HEK293 (cell line): ENCODE measurements at regions not wholly inside any gene's neighbourhood (a gene's known extent, or its start where the extent isn't known, plus 50 kb on each side); places are given as distances from the start of the nearest gene placed in this dataset.

ENCODE experiments used
- CTCF ChIA-PET: fragments of 350-600 bp; formaldehyde crosslinking; extraction: SDS; loops from one replicate; lab custom pipeline; 2021; ENCODE audit warnings: antibody characterized with exemption; lab: Yijun Ruan, JAX
- POLR2A ChIA-PET: fragments of 300-600 bp; formaldehyde crosslinking; extraction: SDS; loops from one replicate; lab custom pipeline; 2020; ENCODE audit warnings: antibody characterized with exemption, inconsistent platforms; lab: Yijun Ruan, JAX
- H3K27ac ChIP-seq: fragments of 200-500 bp; sonication (Bioruptor generic); 2 replicates; pipeline ENCODE4 v1.5.1; 2014; ENCODE audit warnings: low read depth, low read length, control low read depth, inconsistent platforms; ENCODE audit errors: extremely low read depth
- H3K36me3 ChIP-seq, 2 experiments: fragments of 200-500 bp in 1 of 2; sonication (Bioruptor generic) in 1 of 2; 1 replicate in 1 of 2; 2 replicates in 1 of 2; pipeline ENCODE4 v1.5.1; 2014 to 2017; ENCODE audit warnings: inconsistent platforms in 2 of 2, low read length in 2 of 2; ENCODE audit not compliant: control insufficient read depth in 2 of 2, insufficient read depth in 1 of 2
- H3K4me1 ChIP-seq: fragments of 200-500 bp; sonication (Bioruptor generic); 2 replicates; pipeline ENCODE4 v1.5.1; 2014; ENCODE audit warnings: mild to moderate bottlenecking, low read length, inconsistent platforms; ENCODE audit not compliant: control insufficient read depth, insufficient read depth
- H3K4me3 ChIP-seq: 2 replicates; pipeline ENCODE4 v1.5.1; 2011; ENCODE audit warnings: low read depth, mild to moderate bottlenecking, control low read depth, low read length, moderate library complexity
- H3K9me3 ChIP-seq: fragments of 200-500 bp; sonication (Bioruptor generic); 2 replicates; pipeline ENCODE4 v1.5.1; 2014; ENCODE audit warnings: low read depth, low read length, inconsistent platforms; ENCODE audit not compliant: control insufficient read depth, insufficient read depth
- SP2 ChIP-seq: fragments of 450-650 bp; formaldehyde crosslinking; IDR thresholded peaks from 2 replicates; pipeline ENCODE4 v1.5.1; 2016; ENCODE audit warnings: missing biosample characterization, missing genetic modification characterization
- TCF7L2 ChIP-seq: IDR thresholded peaks from 2 replicates; pipeline ENCODE4 v1.6.1; 2011; ENCODE audit warnings: low read depth, mild to moderate bottlenecking, inconsistent platforms, low read length, moderate library complexity, borderline replicate concordance
- TRIM28 ChIP-seq: IDR thresholded peaks from 2 replicates; pipeline ENCODE4 v1.6.1; 2011; ENCODE audit warnings: low read length, control low read depth, borderline replicate concordance
- ZBTB17 ChIP-seq: fragments of 450-650 bp; formaldehyde crosslinking; IDR thresholded peaks from 2 replicates; pipeline ENCODE4 v1.5.1; 2016; ENCODE audit warnings: missing biosample characterization, missing genetic modification characterization
- ZBTB48 ChIP-seq: fragments of 450-650 bp; formaldehyde crosslinking; IDR thresholded peaks from 2 replicates; pipeline ENCODE4 v1.5.1; 2016; ENCODE audit warnings: missing biosample characterization, missing genetic modification characterization
- ZBTB8A ChIP-seq: fragments of 450-650 bp; formaldehyde crosslinking; IDR thresholded peaks from 2 replicates; pipeline ENCODE4 v1.5.1; 2016; ENCODE audit warnings: missing biosample characterization, missing genetic modification characterization
- ZNF138 ChIP-seq: fragments of 450-650 bp; formaldehyde crosslinking; IDR thresholded peaks from 2 replicates; pipeline ENCODE4 v1.5.1; 2016; ENCODE audit warnings: missing biosample characterization, missing genetic modification characterization, borderline replicate concordance
- ZNF266 ChIP-seq: fragments of 450-650 bp; formaldehyde crosslinking; IDR thresholded peaks from 2 replicates; pipeline ENCODE4 v1.5.1; 2016; ENCODE audit warnings: missing biosample characterization, missing genetic modification characterization, low read depth
- ZNF274 ChIP-seq, 2 experiments: fragments of 200-500 bp in 1 of 2; fragments of 450-650 bp in 1 of 2; sonication (Bioruptor generic) in 1 of 2; formaldehyde crosslinking in 1 of 2; IDR thresholded peaks; 2 replicates each; pipeline versions ENCODE4 v1.5.1 to v1.6.1; 2014 to 2016; ENCODE audit warnings: borderline replicate concordance in 1 of 2, inconsistent platforms in 1 of 2, low read length in 1 of 2, missing biosample characterization in 1 of 2, missing genetic modification characterization in 1 of 2
- ZNF292 ChIP-seq: fragments of 450-650 bp; formaldehyde crosslinking; IDR thresholded peaks from 2 replicates; pipeline ENCODE4 v1.5.1; 2016; ENCODE audit warnings: low read depth, missing biosample characterization, missing genetic modification characterization, borderline replicate concordance
- ZNF48 ChIP-seq: fragments of 450-650 bp; formaldehyde crosslinking; IDR thresholded peaks from 2 replicates; pipeline ENCODE4 v1.5.1; 2016; ENCODE audit warnings: missing biosample characterization, missing genetic modification characterization
- ZNF596 ChIP-seq: fragments of 450-650 bp; IDR thresholded peaks from 2 replicates; pipeline ENCODE4 v1.5.0; 2018; ENCODE audit warnings: missing biosample characterization, mild to moderate bottlenecking, missing genetic modification characterization, moderate library complexity
- ZNF600 ChIP-seq: fragments of 450-650 bp; formaldehyde crosslinking; IDR thresholded peaks from 2 replicates; pipeline ENCODE4 v1.5.1; 2016; ENCODE audit warnings: missing biosample characterization, missing genetic modification characterization
- ZNF610 ChIP-seq: fragments of 450-650 bp; formaldehyde crosslinking; IDR thresholded peaks from 2 replicates; pipeline ENCODE4 v1.5.1; 2016; ENCODE audit warnings: missing biosample characterization, missing genetic modification characterization, borderline replicate concordance
- ZNF623 ChIP-seq: fragments of 450-650 bp; formaldehyde crosslinking; IDR thresholded peaks from 2 replicates; pipeline ENCODE4 v1.5.1; 2016; ENCODE audit warnings: missing biosample characterization, missing genetic modification characterization
- ZNF629 ChIP-seq: fragments of 450-650 bp; formaldehyde crosslinking; IDR thresholded peaks from 2 replicates; pipeline ENCODE4 v1.5.1; 2017; ENCODE audit warnings: missing biosample characterization, missing genetic modification characterization
- TF ChIP-seq, protein P1 (sequence below): fragments of 450-650 bp; formaldehyde crosslinking; IDR thresholded peaks from 2 replicates; pipeline ENCODE4 v1.5.1; 2017; ENCODE audit warnings: missing biosample characterization, missing genetic modification characterization
- TF ChIP-seq, protein P2 (sequence below): fragments of 450-650 bp; formaldehyde crosslinking; IDR thresholded peaks from 2 replicates; pipeline ENCODE4 v1.5.1; 2016; ENCODE audit warnings: missing biosample characterization, missing genetic modification characterization
- TF ChIP-seq, protein P3 (sequence below): fragments of 450-650 bp; formaldehyde crosslinking; IDR thresholded peaks from 2 replicates; pipeline ENCODE4 v1.5.1; 2016; ENCODE audit warnings: missing biosample characterization, missing genetic modification characterization
- TF ChIP-seq, protein P4 (sequence below): fragments of 450-650 bp; formaldehyde crosslinking; IDR thresholded peaks from 2 replicates; pipeline ENCODE4 v1.5.1; 2016; ENCODE audit warnings: missing biosample characterization, missing genetic modification characterization
- TF ChIP-seq, protein P5 (sequence below): fragments of 450-650 bp; formaldehyde crosslinking; conservative IDR thresholded peaks from 2 replicates; pipeline ENCODE4 v1.5.1; 2016; ENCODE audit warnings: low read depth, missing biosample characterization, missing genetic modification characterization
- TF ChIP-seq, protein P6 (sequence below): fragments of 450-650 bp; formaldehyde crosslinking; IDR thresholded peaks from 2 replicates; pipeline ENCODE4 v1.5.1; 2017; ENCODE audit warnings: missing biosample characterization, missing genetic modification characterization

DNA sequence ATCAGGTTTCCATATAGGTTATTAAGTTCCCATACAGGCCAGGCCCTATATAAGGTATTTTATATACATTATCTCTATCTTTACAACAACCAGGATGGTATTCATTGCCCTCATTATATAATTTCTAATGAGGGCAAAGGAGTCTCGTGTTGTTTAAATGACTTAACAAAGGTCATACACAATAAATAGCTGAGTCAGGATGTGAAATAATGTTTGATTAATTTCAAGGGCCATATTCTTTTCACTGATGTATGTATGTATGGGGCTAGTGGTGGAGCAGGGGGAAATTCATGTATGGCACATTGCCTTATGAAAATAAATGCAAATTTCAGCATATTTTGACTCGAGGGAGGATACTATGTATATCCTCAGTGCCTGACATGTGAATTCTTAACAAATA lies 200.7 kb downstream of the FAXC start (continued):
- TF ChIP-seq, protein P1, sequence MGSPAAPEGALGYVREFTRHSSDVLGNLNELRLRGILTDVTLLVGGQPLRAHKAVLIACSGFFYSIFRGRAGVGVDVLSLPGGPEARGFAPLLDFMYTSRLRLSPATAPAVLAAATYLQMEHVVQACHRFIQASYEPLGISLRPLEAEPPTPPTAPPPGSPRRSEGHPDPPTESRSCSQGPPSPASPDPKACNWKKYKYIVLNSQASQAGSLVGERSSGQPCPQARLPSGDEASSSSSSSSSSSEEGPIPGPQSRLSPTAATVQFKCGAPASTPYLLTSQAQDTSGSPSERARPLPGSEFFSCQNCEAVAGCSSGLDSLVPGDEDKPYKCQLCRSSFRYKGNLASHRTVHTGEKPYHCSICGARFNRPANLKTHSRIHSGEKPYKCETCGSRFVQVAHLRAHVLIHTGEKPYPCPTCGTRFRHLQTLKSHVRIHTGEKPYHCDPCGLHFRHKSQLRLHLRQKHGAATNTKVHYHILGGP (tag by site-specific recombination), result no peak
- TF ChIP-seq ZNF274 (IDR thresholded peaks at IDR 0.05; ENCODE audit: low read length) (no peak), ZNF274 (tag by site-specific recombination; IDR thresholded peaks at IDR 0.05; ENCODE audit: borderline replicate concordance) (no peak), SP2 (tag by site-specific recombination) (no peak), ZNF48 (tag by site-specific recombination) (no peak), ZNF138 (tag by site-specific recombination) (no peak), ZNF610 (no peak), ZBTB8A (no peak), ZNF600 (no peak), ZNF292 (tag by site-specific recombination) (no peak), ZNF266 (tag by site-specific recombination) (no peak), ZBTB17 (tag by site-specific recombination) (no peak)
- TF ChIP-seq, protein P2, sequence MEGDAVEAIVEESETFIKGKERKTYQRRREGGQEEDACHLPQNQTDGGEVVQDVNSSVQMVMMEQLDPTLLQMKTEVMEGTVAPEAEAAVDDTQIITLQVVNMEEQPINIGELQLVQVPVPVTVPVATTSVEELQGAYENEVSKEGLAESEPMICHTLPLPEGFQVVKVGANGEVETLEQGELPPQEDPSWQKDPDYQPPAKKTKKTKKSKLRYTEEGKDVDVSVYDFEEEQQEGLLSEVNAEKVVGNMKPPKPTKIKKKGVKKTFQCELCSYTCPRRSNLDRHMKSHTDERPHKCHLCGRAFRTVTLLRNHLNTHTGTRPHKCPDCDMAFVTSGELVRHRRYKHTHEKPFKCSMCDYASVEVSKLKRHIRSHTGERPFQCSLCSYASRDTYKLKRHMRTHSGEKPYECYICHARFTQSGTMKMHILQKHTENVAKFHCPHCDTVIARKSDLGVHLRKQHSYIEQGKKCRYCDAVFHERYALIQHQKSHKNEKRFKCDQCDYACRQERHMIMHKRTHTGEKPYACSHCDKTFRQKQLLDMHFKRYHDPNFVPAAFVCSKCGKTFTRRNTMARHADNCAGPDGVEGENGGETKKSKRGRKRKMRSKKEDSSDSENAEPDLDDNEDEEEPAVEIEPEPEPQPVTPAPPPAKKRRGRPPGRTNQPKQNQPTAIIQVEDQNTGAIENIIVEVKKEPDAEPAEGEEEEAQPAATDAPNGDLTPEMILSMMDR (tag by site-specific recombination), result no peak
- TF ChIP-seq, protein P3, sequence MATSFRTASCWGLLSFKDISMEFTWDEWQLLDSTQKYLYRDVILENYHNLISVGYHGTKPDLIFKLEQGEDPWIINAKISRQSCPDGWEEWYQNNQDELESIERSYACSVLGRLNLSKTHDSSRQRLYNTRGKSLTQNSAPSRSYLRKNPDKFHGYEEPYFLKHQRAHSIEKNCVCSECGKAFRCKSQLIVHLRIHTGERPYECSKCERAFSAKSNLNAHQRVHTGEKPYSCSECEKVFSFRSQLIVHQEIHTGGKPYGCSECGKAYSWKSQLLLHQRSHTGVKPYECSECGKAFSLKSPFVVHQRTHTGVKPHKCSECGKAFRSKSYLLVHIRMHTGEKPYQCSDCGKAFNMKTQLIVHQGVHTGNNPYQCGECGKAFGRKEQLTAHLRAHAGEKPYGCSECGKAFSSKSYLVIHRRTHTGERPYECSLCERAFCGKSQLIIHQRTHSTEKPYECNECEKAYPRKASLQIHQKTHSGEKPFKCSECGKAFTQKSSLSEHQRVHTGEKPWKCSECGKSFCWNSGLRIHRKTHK (tag by site-specific recombination), result no peak
- TF ChIP-seq, all 188 proteins: peak for 0

DNA sequence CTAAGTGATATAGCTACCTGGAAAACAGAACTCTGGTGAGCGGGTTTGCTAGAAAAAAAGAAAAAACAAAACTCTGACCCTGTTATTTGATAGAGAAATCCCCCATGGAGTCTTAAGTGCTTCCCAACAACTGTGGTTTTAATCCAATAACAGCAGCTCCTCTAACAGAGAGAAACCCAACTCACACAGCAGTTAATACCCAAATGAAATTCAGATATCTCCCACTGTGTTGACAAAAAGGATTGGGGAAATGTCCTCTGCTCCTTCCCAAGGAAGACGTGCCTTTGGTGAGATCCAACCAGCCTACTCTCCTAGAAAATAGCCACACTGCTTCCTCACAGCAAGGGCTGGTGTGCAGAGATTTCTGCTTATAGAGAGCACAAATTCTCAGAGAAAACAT lies 200.4 kb upstream of the FBXL4 start:
- no peak overlapping the region for H3K4me3 ChIP-seq
- CTCF ChIA-PET, result interaction anchor here (0.7 to 4.9 kb wide), 4 partner anchors 9 to 94 kb away, joined by 3 to 38 read pairs (median 3); no protein-coding TSS in a partner anchor
- H3K4me1 ChIP-seq, result no peaks in the 10 kb centered on the region
- TF ChIP-seq ZNF623 (tag by site-specific recombination), result no peak
- TF ChIP-seq, protein P4, sequence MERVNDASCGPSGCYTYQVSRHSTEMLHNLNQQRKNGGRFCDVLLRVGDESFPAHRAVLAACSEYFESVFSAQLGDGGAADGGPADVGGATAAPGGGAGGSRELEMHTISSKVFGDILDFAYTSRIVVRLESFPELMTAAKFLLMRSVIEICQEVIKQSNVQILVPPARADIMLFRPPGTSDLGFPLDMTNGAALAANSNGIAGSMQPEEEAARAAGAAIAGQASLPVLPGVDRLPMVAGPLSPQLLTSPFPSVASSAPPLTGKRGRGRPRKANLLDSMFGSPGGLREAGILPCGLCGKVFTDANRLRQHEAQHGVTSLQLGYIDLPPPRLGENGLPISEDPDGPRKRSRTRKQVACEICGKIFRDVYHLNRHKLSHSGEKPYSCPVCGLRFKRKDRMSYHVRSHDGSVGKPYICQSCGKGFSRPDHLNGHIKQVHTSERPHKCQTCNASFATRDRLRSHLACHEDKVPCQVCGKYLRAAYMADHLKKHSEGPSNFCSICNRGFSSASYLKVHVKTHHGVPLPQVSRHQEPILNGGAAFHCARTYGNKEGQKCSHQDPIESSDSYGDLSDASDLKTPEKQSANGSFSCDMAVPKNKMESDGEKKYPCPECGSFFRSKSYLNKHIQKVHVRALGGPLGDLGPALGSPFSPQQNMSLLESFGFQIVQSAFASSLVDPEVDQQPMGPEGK (tag by site-specific recombination), result no peak
- no peak for TF ChIP-seq ZNF629 (tag by site-specific recombination)
- TF ChIP-seq TCF7L2, result no peak
- no peak for TF ChIP-seq ZBTB48 (tag by site-specific recombination)
- TF ChIP-seq, protein P5, sequence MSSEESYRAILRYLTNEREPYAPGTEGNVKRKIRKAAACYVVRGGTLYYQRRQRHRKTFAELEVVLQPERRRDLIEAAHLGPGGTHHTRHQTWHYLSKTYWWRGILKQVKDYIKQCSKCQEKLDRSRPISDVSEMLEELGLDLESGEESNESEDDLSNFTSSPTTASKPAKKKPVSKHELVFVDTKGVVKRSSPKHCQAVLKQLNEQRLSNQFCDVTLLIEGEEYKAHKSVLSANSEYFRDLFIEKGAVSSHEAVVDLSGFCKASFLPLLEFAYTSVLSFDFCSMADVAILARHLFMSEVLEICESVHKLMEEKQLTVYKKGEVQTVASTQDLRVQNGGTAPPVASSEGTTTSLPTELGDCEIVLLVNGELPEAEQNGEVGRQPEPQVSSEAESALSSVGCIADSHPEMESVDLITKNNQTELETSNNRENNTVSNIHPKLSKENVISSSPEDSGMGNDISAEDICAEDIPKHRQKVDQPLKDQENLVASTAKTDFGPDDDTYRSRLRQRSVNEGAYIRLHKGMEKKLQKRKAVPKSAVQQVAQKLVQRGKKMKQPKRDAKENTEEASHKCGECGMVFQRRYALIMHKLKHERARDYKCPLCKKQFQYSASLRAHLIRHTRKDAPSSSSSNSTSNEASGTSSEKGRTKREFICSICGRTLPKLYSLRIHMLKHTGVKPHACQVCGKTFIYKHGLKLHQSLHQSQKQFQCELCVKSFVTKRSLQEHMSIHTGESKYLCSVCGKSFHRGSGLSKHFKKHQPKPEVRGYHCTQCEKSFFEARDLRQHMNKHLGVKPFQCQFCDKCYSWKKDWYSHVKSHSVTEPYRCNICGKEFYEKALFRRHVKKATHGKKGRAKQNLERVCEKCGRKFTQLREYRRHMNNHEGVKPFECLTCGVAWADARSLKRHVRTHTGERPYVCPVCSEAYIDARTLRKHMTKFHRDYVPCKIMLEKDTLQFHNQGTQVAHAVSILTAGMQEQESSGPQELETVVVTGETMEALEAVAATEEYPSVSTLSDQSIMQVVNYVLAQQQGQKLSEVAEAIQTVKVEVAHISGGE (tag by site-specific recombination), result no peak
- no peak for TF ChIP-seq ZNF596
- TF ChIP-seq TRIM28, result no peak
- TF ChIP-seq, protein P6, sequence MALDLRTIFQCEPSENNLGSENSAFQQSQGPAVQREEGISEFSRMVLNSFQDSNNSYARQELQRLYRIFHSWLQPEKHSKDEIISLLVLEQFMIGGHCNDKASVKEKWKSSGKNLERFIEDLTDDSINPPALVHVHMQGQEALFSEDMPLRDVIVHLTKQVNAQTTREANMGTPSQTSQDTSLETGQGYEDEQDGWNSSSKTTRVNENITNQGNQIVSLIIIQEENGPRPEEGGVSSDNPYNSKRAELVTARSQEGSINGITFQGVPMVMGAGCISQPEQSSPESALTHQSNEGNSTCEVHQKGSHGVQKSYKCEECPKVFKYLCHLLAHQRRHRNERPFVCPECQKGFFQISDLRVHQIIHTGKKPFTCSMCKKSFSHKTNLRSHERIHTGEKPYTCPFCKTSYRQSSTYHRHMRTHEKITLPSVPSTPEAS, result no peak
- TF ChIP-seq, all 188 proteins: peak for 0
- H3K9me3 ChIP-seq, result no peaks in the 10 kb centered on the region
- POLR2A ChIA-PET, result no interaction called here
- no peak overlapping the region for H3K27ac ChIP-seq
- H3K36me3 ChIP-seq, result no peaks in the 10 kb centered on the region
